Fibroblast of mammary gland (primary cell): ENCODE measurements at regions not wholly inside any gene's neighbourhood (a gene's known extent, or its start where the extent isn't known, plus 50 kb on each side); places are given as distances from the start of the nearest gene placed in this dataset.

Source experiments
- DNase-seq: peaks from one replicate; pipeline ENCODE4 v3.0.0-alpha.2; 2010; ENCODE audit warnings: low read depth
- H3K4me3 ChIP-seq: 2 replicates; pipeline ENCODE4 v1.5.1; 2011; ENCODE audit warnings: low read depth, mild to moderate bottlenecking, low read length, moderate library complexity; ENCODE audit not compliant: control insufficient read depth
- TF ChIP-seq, protein P1 (sequence below): conservative IDR thresholded peaks from 2 replicates; pipeline ENCODE4 v1.5.1; 2011; ENCODE audit warnings: low read depth, low read length, inconsistent platforms; ENCODE audit not compliant: control insufficient read depth, insufficient read depth

DNA sequence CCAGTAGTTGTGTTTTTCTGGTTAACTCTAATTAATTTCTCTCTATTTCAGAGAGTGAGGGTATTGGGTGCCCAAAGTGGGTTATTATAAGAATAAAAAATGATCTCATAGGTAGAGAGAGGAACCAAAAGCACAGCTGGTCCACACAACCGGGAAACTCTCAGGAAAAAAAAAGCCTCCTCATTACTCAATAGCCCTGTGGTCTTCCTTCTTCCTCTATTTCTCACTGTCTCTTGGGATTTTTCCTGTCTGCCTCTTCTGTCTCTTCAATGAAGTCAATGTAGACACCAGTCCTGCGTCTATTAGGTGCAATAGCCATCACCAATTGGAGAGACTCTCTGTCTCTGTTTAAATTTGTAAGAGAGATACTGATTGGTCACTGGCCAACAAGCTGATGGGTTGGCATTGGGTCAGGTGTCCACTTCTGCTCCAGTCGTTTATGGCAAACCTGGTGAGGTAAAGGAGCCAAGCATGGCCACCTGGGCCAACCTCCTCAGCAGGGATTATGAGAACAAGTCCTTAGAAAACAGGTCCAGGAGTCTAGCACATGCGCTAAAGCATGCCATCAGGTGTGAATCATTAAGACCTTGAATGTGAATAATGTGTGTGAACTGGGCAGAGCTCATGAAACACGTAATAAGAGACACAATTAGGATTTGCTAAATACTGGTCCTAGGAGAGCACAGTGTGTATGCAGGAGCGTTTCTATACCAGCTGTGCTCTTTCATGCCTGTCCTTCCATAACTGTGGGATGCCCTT lies 443.0 kb upstream of the RUNX1 start:
- TF ChIP-seq, protein P1, sequence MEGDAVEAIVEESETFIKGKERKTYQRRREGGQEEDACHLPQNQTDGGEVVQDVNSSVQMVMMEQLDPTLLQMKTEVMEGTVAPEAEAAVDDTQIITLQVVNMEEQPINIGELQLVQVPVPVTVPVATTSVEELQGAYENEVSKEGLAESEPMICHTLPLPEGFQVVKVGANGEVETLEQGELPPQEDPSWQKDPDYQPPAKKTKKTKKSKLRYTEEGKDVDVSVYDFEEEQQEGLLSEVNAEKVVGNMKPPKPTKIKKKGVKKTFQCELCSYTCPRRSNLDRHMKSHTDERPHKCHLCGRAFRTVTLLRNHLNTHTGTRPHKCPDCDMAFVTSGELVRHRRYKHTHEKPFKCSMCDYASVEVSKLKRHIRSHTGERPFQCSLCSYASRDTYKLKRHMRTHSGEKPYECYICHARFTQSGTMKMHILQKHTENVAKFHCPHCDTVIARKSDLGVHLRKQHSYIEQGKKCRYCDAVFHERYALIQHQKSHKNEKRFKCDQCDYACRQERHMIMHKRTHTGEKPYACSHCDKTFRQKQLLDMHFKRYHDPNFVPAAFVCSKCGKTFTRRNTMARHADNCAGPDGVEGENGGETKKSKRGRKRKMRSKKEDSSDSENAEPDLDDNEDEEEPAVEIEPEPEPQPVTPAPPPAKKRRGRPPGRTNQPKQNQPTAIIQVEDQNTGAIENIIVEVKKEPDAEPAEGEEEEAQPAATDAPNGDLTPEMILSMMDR, result no peak
- no peak overlapping the region for H3K4me3 ChIP-seq
- DNase-seq, result no peak

DNA sequence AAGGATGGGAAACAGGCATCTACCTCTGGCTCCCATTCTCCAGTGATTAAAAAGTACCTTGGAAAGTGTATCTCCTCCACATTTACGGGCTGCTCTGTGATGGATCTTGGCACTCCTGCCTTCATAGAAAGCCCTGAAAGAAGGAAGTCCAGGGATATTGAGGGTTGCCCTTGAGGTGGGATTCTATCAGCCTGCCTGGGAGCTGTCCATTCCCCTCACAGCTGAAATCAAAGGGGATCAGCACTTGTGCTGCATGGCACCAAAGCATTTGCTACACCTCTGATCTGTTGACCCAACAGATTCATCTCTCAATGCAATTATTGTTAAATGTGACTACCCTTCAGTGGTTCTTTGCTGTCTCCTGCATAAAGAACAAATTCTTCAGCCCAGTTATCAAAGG lies 442.0 kb upstream of the RUNX1 start:
- TF ChIP-seq, protein P1, result no peak
- no peak for DNase-seq
- H3K4me3 ChIP-seq, result no peak overlapping the region

DNA sequence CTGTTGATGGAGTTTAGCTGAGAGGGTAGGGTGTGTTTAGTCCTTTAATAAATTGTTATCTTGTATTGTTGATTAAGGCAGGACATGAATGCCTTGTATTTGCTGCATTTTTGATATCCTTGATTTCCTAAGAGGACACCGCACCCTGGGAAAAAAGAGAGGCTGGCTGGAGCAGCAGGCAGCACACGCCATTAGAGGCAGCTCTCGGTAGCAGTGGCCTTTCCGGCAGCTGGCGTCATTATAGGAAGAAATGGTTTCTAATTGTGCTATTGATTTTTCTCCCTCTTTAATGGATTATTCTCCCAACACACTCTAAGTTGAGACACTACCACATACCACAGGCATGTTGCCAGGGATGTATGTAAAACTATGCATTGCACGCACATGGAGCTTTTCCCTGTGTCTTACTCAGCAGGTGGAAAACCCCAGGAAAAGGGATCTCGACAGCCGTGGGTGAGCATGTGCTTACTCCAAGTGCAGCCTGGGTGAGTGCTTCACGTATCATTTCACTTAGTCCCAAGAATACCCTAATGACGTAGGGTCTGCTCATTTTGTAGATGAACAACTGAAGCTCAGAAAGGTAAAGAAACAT lies 440.4 kb upstream of the RUNX1 start:
- no peak for DNase-seq
- no peak overlapping the region for H3K4me3 ChIP-seq
- TF ChIP-seq, protein P1, result no peak

DNA sequence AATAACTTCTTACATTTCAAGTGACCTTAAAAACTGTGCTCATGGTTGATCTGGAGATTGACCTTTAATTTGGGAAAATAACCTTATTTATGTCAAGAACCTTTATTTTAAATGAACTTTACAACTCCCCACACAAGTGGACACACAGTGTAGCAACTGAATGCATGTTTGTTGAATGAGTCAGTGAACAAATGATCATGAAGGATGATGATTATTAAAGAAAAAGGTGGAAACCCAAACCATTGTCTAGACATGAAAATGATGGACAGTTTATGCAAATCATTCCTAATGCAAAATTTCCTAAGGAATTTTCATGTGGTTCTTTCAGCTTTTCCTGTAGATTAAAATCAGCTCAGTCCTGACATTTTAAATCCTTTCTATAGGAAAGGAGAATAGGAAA lies 439.8 kb upstream of the RUNX1 start:
- H3K4me3 ChIP-seq, result no peak overlapping the region
- TF ChIP-seq, protein P1, result no peak
- DNase-seq, result no peak

DNA sequence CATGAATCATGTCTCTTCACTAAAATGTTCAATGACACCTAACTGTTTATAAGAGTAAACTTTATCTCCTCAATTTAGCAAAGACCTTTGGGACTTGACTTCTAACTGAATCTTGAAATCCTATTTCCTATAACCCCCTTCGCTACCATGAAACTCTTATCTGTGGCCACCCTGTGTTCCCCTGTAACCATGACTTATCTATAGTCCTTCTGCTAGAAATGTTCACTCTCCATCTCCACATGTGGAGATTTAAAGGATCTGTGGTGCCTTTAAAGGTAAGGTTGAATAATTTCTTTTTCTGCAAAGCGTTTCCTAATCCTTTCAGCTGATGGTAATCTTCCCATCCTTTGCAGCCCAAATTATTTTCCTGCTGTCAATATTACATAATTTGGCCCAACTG lies 436.3 kb upstream of the RUNX1 start:
- H3K4me3 ChIP-seq, result no peak overlapping the region
- TF ChIP-seq, protein P1, result no peak
- no peak for DNase-seq

DNA sequence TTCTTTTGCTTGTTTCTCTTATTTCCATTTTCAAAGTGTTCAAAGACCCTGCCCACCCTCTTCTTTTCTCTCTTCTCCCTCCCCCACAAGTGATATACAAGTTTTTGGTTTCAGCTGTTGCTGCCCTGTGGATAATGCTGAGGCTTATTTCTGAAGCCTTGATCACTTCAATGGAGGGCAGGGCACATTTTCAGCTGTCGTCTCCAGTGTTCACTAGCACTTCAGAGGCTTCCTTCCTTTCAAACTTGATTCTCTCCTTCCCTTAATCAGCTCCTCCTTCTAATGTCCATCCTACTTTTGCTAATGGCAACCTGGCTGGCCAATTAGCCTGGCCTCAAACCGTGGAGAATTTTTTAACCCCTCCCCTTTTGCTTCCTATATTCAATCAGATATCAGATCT lies 435.7 kb upstream of the RUNX1 start:
- H3K4me3 ChIP-seq, result no peak overlapping the region
- TF ChIP-seq, protein P1, result no peak
- no peak for DNase-seq
